Mesothelial cell of epicardium (in vitro differentiated cells): ENCODE measurements at regions not wholly inside any gene's neighbourhood (a gene's known extent, or its start where the extent isn't known, plus 50 kb on each side); places are given as distances from the start of the nearest gene placed in this dataset.

ENCODE experiments used
- DNase-seq, 2 experiments: peaks; one replicate each; pipeline ENCODE4 v3.0.0; 2021; ENCODE audit warnings: low spot score in 2 of 2; ENCODE audit not compliant: unreplicated experiment in 2 of 2
- H3K27ac Mint-ChIP-seq: 2 replicates; pipeline ENCODE4 v1.8.0; 2021; ENCODE audit warnings: mixed read lengths
- H3K27me3 Mint-ChIP-seq: 2 replicates; pipeline ENCODE4 v1.8.0; 2021; ENCODE audit warnings: low read depth, mixed read lengths
- H3K36me3 Mint-ChIP-seq: 2 replicates; pipeline ENCODE4 v1.8.0; 2021; ENCODE audit warnings: mixed read lengths
- H3K4me1 Mint-ChIP-seq: 2 replicates; pipeline ENCODE4 v1.8.0; 2021; ENCODE audit warnings: mixed read lengths
- H3K4me3 Mint-ChIP-seq: 2 replicates; pipeline ENCODE4 v1.8.0; 2021; ENCODE audit warnings: mild to moderate bottlenecking, moderate library complexity, mixed read lengths
- H3K9me3 Mint-ChIP-seq: 2 replicates; pipeline ENCODE4 v1.8.0; 2021; ENCODE audit warnings: mixed read lengths
- TF ChIP-seq, protein P1 (sequence below): fragments of 200-600 bp; sonication (generic); IDR thresholded peaks from one replicate; pipeline ENCODE4 v1.5.0; 2021; ENCODE audit warnings: antibody characterized with exemption; ENCODE audit not compliant: unreplicated experiment

GRCh38 chr22:48327721-48328120 lies 1500.0 kb downstream of the BRD1 start:
- H3K36me3 Mint-ChIP-seq = no peaks in the 10 kb centered on the region
- no peak overlapping the region for H3K27ac Mint-ChIP-seq
- H3K27me3 Mint-ChIP-seq = no peaks in the 10 kb centered on the region
- H3K4me3 Mint-ChIP-seq = no peak overlapping the region
- H3K9me3 Mint-ChIP-seq = peaks cover 49% of the 10 kb centered on the region
- TF ChIP-seq, protein P1, sequence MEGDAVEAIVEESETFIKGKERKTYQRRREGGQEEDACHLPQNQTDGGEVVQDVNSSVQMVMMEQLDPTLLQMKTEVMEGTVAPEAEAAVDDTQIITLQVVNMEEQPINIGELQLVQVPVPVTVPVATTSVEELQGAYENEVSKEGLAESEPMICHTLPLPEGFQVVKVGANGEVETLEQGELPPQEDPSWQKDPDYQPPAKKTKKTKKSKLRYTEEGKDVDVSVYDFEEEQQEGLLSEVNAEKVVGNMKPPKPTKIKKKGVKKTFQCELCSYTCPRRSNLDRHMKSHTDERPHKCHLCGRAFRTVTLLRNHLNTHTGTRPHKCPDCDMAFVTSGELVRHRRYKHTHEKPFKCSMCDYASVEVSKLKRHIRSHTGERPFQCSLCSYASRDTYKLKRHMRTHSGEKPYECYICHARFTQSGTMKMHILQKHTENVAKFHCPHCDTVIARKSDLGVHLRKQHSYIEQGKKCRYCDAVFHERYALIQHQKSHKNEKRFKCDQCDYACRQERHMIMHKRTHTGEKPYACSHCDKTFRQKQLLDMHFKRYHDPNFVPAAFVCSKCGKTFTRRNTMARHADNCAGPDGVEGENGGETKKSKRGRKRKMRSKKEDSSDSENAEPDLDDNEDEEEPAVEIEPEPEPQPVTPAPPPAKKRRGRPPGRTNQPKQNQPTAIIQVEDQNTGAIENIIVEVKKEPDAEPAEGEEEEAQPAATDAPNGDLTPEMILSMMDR = no peak
- no peak for DNase-seq
- H3K4me1 Mint-ChIP-seq = no peaks in the 10 kb centered on the region

GRCh38 chr22:48323746-48324145 lies 1503.9 kb downstream of the BRD1 start:
- Mint-ChIP-seq H3K36me3 (no peaks in the 10 kb centered on the region), H3K9me3 (peaks cover 39% of the 10 kb centered on the region), H3K27me3 (peaks cover 2% of the 10 kb centered on the region), H3K4me1 (peaks cover 4% of the 10 kb centered on the region), H3K4me3 (no peak overlapping the region), H3K27ac (no peak overlapping the region)
- TF ChIP-seq, protein P1 = no peak
- no peak for DNase-seq

DNA sequence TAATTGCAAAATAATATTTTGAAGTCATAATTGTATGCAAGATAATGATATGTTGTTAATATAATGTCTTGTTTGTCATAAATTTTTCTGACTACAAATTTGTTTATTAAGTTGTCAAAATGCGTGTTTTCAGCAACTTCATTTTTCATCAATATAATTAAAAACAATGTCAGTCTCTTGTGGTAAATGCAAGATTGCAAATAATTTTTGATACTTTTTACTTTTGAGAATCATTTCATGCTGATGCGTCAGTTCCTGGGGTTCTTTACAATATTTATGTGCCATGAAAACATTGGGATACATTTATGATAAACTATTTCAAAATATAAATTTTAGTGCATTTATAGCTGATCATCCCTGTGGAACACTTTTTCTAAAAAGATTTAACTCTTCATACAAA lies 1504.8 kb downstream of the BRD1 start:
- H3K27me3 Mint-ChIP-seq = peaks cover 7% of the 10 kb centered on the region
- TF ChIP-seq, protein P1 = no peak
- H3K9me3 Mint-ChIP-seq = peaks cover 32% of the 10 kb centered on the region
- H3K4me1 Mint-ChIP-seq = peaks cover 4% of the 10 kb centered on the region
- no peak overlapping the region for H3K4me3 Mint-ChIP-seq
- no peaks in the 10 kb centered on the region for H3K36me3 Mint-ChIP-seq
- DNase-seq = no peak
- no peak overlapping the region for H3K27ac Mint-ChIP-seq

GRCh38 chr22:48321986-48322545 lies 1505.6 kb downstream of the BRD1 start:
- TF ChIP-seq, protein P1 = no peak
- Mint-ChIP-seq H3K4me1 (peaks cover 4% of the 10 kb centered on the region), H3K4me3 (no peak overlapping the region), H3K9me3 (peaks cover 27% of the 10 kb centered on the region), H3K36me3 (no peaks in the 10 kb centered on the region), H3K27me3 (peaks cover 9% of the 10 kb centered on the region), H3K27ac (no peak overlapping the region)
- no peak for DNase-seq

- Mint-ChIP-seq H3K4me1 (peaks cover 4% of the 10 kb centered on the region), H3K9me3 (peaks cover 24% of the 10 kb centered on the region), H3K36me3 (no peaks in the 10 kb centered on the region), H3K4me3 (no peak overlapping the region), H3K27me3 (peaks cover 9% of the 10 kb centered on the region), H3K27ac (no peak overlapping the region)
- TF ChIP-seq, protein P1 = no peak
- DNase-seq = no peak
Measured at GRCh38 chr22:48320683-48321451, 1506.8 kb downstream of the BRD1 start.
